BE2C (cell line): ENCODE measurements at regions not wholly inside any gene's neighbourhood (a gene's known extent, or its start where the extent isn't known, plus 50 kb on each side); places are given as distances from the start of the nearest gene placed in this dataset.
A peak's percentile ranks its signal among the peaks of the same experiment; 100 is the strongest.

Source experiments
- DNase-seq: peaks from one replicate; pipeline ENCODE4 v3.0.0-alpha.2; 2020
- H3K27me3 ChIP-seq: fragments of 250-450 bp; sonication (Bioruptor Pico); 2 replicates; pipeline ENCODE4 v1.5.1; 2020; ENCODE audit warnings: mild to moderate bottlenecking
- H3K36me3 ChIP-seq: fragments of 250-450 bp; sonication (Bioruptor Pico); 2 replicates; pipeline ENCODE4 v1.5.1; 2020; ENCODE audit warnings: mild to moderate bottlenecking
- H3K4me1 ChIP-seq: fragments of 250-450 bp; sonication (Bioruptor Pico); 2 replicates; pipeline ENCODE4 v1.5.1; 2020
- H3K4me3 ChIP-seq: 2 replicates; pipeline ENCODE4 v1.5.1; 2011; ENCODE audit warnings: low read depth, low read length
- H3K9me3 ChIP-seq: fragments of 250-450 bp; sonication (Bioruptor Pico); 2 replicates; pipeline ENCODE4 v1.5.1; 2020
- TF ChIP-seq, protein P1 (sequence below): IDR thresholded peaks from 2 replicates; pipeline ENCODE4 v1.5.1; 2012; ENCODE audit warnings: mild to moderate bottlenecking, low read depth, low read length

DNA sequence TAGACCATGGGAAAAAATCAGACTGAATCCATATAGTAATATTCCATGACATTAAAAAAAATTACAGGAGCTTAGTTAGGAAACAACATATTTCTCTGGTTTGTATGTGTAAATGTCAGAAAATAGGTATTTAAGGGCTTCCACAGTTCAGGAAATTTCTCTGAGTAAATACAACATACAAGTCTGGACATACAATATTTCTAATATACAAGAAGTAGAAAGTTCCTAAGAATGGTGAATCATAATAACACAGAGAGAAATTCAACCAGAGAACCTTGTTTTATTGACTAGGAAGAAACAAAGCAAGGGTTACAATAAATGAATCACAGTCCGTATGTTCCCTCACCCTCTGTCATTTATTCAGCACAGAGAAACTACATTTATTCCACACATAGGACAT is 532.7 kb upstream of the FAT3 start:
- TF ChIP-seq, protein P1, sequence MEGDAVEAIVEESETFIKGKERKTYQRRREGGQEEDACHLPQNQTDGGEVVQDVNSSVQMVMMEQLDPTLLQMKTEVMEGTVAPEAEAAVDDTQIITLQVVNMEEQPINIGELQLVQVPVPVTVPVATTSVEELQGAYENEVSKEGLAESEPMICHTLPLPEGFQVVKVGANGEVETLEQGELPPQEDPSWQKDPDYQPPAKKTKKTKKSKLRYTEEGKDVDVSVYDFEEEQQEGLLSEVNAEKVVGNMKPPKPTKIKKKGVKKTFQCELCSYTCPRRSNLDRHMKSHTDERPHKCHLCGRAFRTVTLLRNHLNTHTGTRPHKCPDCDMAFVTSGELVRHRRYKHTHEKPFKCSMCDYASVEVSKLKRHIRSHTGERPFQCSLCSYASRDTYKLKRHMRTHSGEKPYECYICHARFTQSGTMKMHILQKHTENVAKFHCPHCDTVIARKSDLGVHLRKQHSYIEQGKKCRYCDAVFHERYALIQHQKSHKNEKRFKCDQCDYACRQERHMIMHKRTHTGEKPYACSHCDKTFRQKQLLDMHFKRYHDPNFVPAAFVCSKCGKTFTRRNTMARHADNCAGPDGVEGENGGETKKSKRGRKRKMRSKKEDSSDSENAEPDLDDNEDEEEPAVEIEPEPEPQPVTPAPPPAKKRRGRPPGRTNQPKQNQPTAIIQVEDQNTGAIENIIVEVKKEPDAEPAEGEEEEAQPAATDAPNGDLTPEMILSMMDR = no peak
- Histone ChIP-seq H3K36me3 (no peaks in the 10 kb centered on the region), H3K4me3 (no peak overlapping the region), H3K9me3 (no peaks in the 10 kb centered on the region), H3K4me1 (peaks cover 5% of the 10 kb centered on the region; the same call in 1 of the 2 replicates), H3K27me3 (no peaks in the 10 kb centered on the region)
- DNase-seq = no peak

DNA sequence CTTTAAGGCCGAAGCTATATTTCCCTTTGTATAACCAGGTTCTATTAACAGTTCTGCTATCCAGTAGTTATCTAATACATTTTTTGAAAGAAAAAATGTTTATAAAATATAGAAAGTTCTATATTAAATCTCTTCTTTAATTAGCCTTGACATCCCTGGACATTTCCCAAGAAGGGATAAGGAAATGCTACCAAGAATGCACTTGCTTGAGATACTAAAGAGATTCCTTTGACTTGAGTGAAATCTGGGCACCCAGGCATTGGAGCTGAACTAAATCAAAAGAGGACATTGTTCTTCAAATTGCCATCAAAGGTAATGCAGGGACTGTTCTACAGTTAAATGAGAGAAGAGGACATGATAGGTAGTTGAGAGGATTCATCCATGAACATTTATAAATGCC is 535.9 kb upstream of the FAT3 start:
- no peaks in the 10 kb centered on the region for H3K9me3 ChIP-seq
- TF ChIP-seq, protein P1 = no peak
- DNase-seq = no peak

DNA sequence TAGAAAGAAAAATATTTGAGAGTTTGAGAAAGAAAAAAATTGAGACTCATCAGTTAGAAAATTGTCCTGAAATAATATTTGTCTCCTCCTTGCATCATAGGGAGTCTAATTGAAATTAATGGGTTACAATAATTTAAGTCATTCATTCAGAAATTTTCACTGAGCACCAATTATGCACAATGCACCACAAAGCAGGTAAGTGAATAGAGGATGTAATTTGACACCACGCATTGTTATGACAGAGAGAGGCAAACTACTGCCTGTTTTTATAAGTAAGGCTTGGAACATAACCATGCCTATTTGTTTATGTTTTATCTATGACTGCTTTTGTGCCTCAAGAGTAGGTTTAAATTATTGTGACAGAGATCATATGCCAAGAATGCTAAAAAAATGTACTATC is 537.9 kb upstream of the FAT3 start:
- no peak for DNase-seq
- H3K9me3 ChIP-seq = no peaks in the 10 kb centered on the region
- TF ChIP-seq, protein P1 = no peak

More for the DNA sequence above, 535.9 kb upstream of the FAT3 start:
- Histone ChIP-seq H3K36me3 (no peaks in the 10 kb centered on the region), H3K4me3 (no peak overlapping the region), H3K4me1 (peaks cover 3% of the 10 kb centered on the region; the same call in 1 of the 2 replicates), H3K27me3 (no peaks in the 10 kb centered on the region)

DNA sequence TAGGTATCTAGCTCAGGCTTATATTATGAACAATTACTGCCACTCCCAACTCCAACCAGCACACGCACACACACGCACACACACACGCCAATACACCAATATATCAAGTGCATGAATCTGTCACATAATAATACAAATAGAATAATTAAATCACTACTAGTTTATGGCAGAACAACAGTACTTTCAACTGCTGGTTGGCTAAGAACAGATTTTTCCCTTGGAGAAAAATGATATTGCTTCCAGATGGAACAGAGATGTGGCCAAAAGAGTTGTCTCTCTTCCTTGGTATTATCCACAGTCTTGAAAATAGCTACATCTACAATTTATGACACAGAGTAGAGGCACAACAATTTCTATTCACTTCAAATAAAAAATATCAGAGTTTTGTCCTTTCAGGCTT is 538.3 kb upstream of the FAT3 start:
- peak; percentile 11 for DNase-seq
- peaks cover 3% of the 10 kb centered on the region; the same call in 1 of the 2 replicates for H3K4me1 ChIP-seq
- no peaks in the 10 kb centered on the region for H3K27me3 ChIP-seq
- no peak overlapping the region for H3K4me3 ChIP-seq
- TF ChIP-seq, protein P1 = no peak
- H3K36me3 ChIP-seq = no peaks in the 10 kb centered on the region
- H3K9me3 ChIP-seq = no peaks in the 10 kb centered on the region

More for the DNA sequence above, 537.9 kb upstream of the FAT3 start:
- Histone ChIP-seq H3K27me3 (no peaks in the 10 kb centered on the region), H3K4me3 (no peak overlapping the region), H3K4me1 (peaks cover 3% of the 10 kb centered on the region; the same call in 1 of the 2 replicates), H3K36me3 (no peaks in the 10 kb centered on the region)

DNA sequence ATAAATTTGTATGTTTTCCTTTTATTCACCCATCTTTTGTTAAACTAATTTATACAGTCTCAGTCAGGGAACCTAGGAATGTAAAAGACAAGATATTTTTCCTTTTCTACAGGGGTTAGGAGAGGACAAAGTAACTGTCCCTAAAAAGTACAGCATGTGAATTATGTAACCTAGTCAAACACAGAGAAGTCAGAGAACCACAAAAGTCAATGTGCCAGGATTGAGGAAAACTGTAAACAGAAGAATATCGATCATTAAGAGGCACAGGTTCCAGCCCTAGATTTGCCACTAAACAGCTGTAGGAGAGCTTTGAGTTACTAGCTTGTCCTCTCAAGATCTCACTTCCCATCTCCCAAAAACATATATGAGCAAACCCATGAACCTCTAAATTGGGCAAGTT is 550.9 kb upstream of the FAT3 start:
- Histone ChIP-seq H3K27me3 (no peaks in the 10 kb centered on the region), H3K36me3 (no peaks in the 10 kb centered on the region), H3K9me3 (no peaks in the 10 kb centered on the region), H3K4me3 (no peak overlapping the region), H3K4me1 (no peaks in the 10 kb centered on the region)
- TF ChIP-seq, protein P1 = no peak
- no peak for DNase-seq

DNA sequence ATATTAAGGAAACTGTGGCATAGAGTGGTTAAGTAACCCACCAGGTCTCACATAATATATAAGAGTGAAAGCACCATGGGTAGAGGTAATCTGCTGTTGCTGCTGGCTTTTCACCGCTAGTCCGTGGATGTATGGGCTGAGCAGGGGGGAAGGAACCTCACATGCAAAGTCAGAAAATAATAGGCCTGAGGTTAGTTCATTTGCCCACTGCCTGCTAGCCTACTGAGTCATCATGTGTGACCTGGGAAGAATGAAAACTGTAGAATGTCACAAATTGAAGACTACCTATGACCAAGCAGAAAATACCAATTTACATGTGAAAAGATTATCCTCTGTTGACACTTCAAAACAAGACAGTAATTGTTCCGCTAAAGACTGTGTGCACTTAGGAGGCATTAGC is 560.1 kb upstream of the FAT3 start:
- Histone ChIP-seq H3K9me3 (no peaks in the 10 kb centered on the region), H3K27me3 (no peaks in the 10 kb centered on the region), H3K36me3 (no peaks in the 10 kb centered on the region), H3K4me1 (no peaks in the 10 kb centered on the region), H3K4me3 (no peak overlapping the region)
- TF ChIP-seq, protein P1 = no peak
- no peak for DNase-seq
